ENCODE measurements at regions not wholly inside any gene's neighbourhood (a gene's known extent, or its start where the extent isn't known, plus 50 kb on each side); places are given as distances from the start of the nearest gene placed in this dataset.

- TF ChIP-seq POLR2A (IDR thresholded peaks at IDR 0.05) (no peak), CTCF (IDR thresholded peaks at IDR 0.05) (no peak)
Observed at GRCh38 chr14:58801086-58801485, 163.3 kb downstream of the DACT1 start.
